GM12878 (cell line): ENCODE measurements at regions not wholly inside any gene's neighbourhood (a gene's known extent, or its start where the extent isn't known, plus 50 kb on each side); places are given as distances from the start of the nearest gene placed in this dataset.

Source experiments
- ATAC-seq: fragments of 200-7000 bp; cut with Tn5 transposase; 3 replicates; pipeline ENCODE4 v1.9.1; 2020; ENCODE audit warnings: mild to moderate bottlenecking, moderate library complexity
- BruUV-seq: library from RNA; stranded (reverse); fragments of 400-500 nt; replicated peaks from 2 replicates; lab custom pipeline; 2021; lab: Mats Ljungman, UMichigan
- CTCF ChIA-PET: fragments of 300-600 bp; sonication (Branson Sonifier 250); formaldehyde crosslinking; extraction: SDS; loops from one replicate; lab custom pipeline; 2021; ENCODE audit warnings: inconsistent platforms; lab: Yijun Ruan, JAX
- POLR2A ChIA-PET: fragments of 350-600 bp; formaldehyde crosslinking; extraction: SDS; loops from one replicate; lab custom pipeline; 2021; ENCODE audit warnings: inconsistent platforms; lab: Charles Lee
- RAD21 ChIA-PET: fragments of 300-600 bp; sonication (Branson Sonifier 250); formaldehyde crosslinking; loops from one replicate; lab custom pipeline; 2023; ENCODE audit warnings: antibody characterized with exemption; ENCODE audit not compliant: unreplicated experiment; lab: Charles Lee
- SMC1A ChIA-PET: fragments of 300-600 bp; sonication (Branson Sonifier 250); formaldehyde crosslinking; loops from one replicate; lab custom pipeline; 2023; ENCODE audit not compliant: unreplicated experiment, uncharacterized antibody; lab: Charles Lee
- DNase-seq: peaks from one replicate; pipeline ENCODE4 v3.0.0-alpha.2; 2011; ENCODE audit warnings: low read depth, low spot score
- FAIRE-seq: peaks from 3 replicates; lab custom pipeline; 2011; peaks lifted over from hg19 to GRCh38; lab: Jason Lieb, UNC
- H2AFZ ChIP-seq: 2 replicates; pipeline ENCODE4 v1.6.0; 2011; ENCODE audit warnings: low read depth, low read length, control low read depth; ENCODE audit not compliant: control insufficient read depth
- H3K27ac ChIP-seq: 2 replicates; pipeline ENCODE4 v1.5.1; 2011; ENCODE audit warnings: control low read depth; ENCODE audit not compliant: control insufficient read depth, insufficient read depth
- H3K27me3 ChIP-seq, 2 experiments: replicated peaks in 1 of 2; 2 replicates each; pipeline versions ENCODE4 v1.6.0 to v1.6.1; 2011; ENCODE audit warnings: low read length in 1 of 2; ENCODE audit not compliant: control insufficient read depth in 2 of 2, insufficient read depth in 2 of 2
- H3K36me3 ChIP-seq, 2 experiments: 2 replicates each; pipeline ENCODE4 v1.5.1; 2011; ENCODE audit warnings: low read length in 1 of 2; ENCODE audit not compliant: control insufficient read depth in 2 of 2, insufficient read depth in 2 of 2
- H3K4me1 ChIP-seq: 2 replicates; pipeline ENCODE4 v1.6.1; 2011; ENCODE audit warnings: mild to moderate bottlenecking, low read length, moderate library complexity, mixed read lengths; ENCODE audit not compliant: control insufficient read depth, insufficient read depth
- H3K4me2 ChIP-seq: 2 replicates; pipeline ENCODE4 v1.6.0; 2011; ENCODE audit warnings: control low read depth; ENCODE audit not compliant: control insufficient read depth, insufficient read depth
- H3K4me3 ChIP-seq: fragments of 200-600 bp; sonication (generic); 2 replicates; pipeline ENCODE4 v1.5.1; 2016
- H3K79me2 ChIP-seq: 2 replicates; pipeline ENCODE4 v1.6.0; 2011; ENCODE audit warnings: low read length; ENCODE audit not compliant: control insufficient read depth, insufficient read depth
- H3K9ac ChIP-seq: 2 replicates; pipeline ENCODE4 v1.8.0; 2011; ENCODE audit warnings: low read length, control low read depth, mixed read lengths; ENCODE audit not compliant: control insufficient read depth, insufficient read depth
- H3K9me3 ChIP-seq: replicated peaks from 3 replicates; pipeline ENCODE4 v1.5.1; 2011; ENCODE audit warnings: mild to moderate bottlenecking, low read length; ENCODE audit not compliant: control insufficient read depth, insufficient read depth
- H4K20me1 ChIP-seq: 2 replicates; pipeline ENCODE4 v1.6.0; 2011; ENCODE audit not compliant: control insufficient read depth, insufficient read depth
- ASH2L ChIP-seq: fragments of 300-600, 200-600 bp; sonication (generic); IDR thresholded peaks from 2 replicates; pipeline ENCODE4 v1.6.1; 2017; ENCODE audit warnings: low read depth, mild to moderate bottlenecking, borderline replicate concordance
- HDGF ChIP-seq: fragments of 450-650 bp; IDR thresholded peaks from 2 replicates; pipeline ENCODE4 v1.6.1; 2016; ENCODE audit warnings: antibody characterized with exemption
- MEF2B ChIP-seq: fragments of 450-650 bp; IDR thresholded peaks from 2 replicates; pipeline ENCODE4 v1.6.1; 2018; ENCODE audit warnings: mild to moderate bottlenecking, moderate library complexity; ENCODE audit not compliant: partially characterized antibody, poor library complexity, severe bottlenecking
- MTA2 ChIP-seq: fragments of 450-650 bp; IDR thresholded peaks from 2 replicates; pipeline ENCODE4 v1.6.1; 2016; ENCODE audit warnings: low read depth, mild to moderate bottlenecking, moderate library complexity
- NFYB ChIP-seq: IDR thresholded peaks from 2 replicates; pipeline ENCODE4 v1.6.1; 2011; ENCODE audit warnings: low read depth, mild to moderate bottlenecking, low read length, improper control_type of control experiment, moderate library complexity; ENCODE audit not compliant: insufficient read depth
- NR2C1 ChIP-seq: fragments of 450-650 bp; IDR thresholded peaks from 2 replicates; pipeline ENCODE4 v1.6.1; 2017; ENCODE audit warnings: antibody characterized with exemption, mild to moderate bottlenecking, moderate library complexity
- RAD21 ChIP-seq: IDR thresholded peaks from 2 replicates; pipeline ENCODE4 v1.6.1; 2011; ENCODE audit warnings: mild to moderate bottlenecking, low read depth, low read length, moderate library complexity; ENCODE audit not compliant: insufficient read depth
- RELA ChIP-seq: fragments of 450-650 bp; IDR thresholded peaks from 2 replicates; pipeline ENCODE4 v1.8.0; 2014; ENCODE audit warnings: borderline replicate concordance; ENCODE audit not compliant: partially characterized antibody
- SREBF1 ChIP-seq: IDR thresholded peaks from 2 replicates; pipeline ENCODE4 v1.6.1; 2012; ENCODE audit warnings: mild to moderate bottlenecking, low read length
- SRF ChIP-seq, 2 experiments: IDR thresholded peaks; 2 replicates each; pipeline ENCODE4 v1.6.1; 2011; ENCODE audit warnings: low read depth in 2 of 2, low read length in 2 of 2, mild to moderate bottlenecking in 1 of 2, moderate library complexity in 1 of 2
- TCF12 ChIP-seq: IDR thresholded peaks from 2 replicates; pipeline ENCODE4 v1.6.1; 2011; ENCODE audit warnings: low read depth, mild to moderate bottlenecking, low read length
- ZNF207 ChIP-seq: fragments of 450-650 bp; IDR thresholded peaks from 2 replicates; pipeline ENCODE4 v1.6.1; 2014; ENCODE audit warnings: antibody characterized with exemption, mild to moderate bottlenecking, borderline replicate concordance
- ZNF622 ChIP-seq: fragments of 450-650 bp; IDR thresholded peaks from 2 replicates; pipeline ENCODE4 v1.6.1; 2017; ENCODE audit warnings: mild to moderate bottlenecking, inconsistent platforms
- WGBS: methylation state at CpG from one replicate; pipeline ENCODE4 v1.1.6; 2016; ENCODE audit warnings: low lambda C conversion rate; ENCODE audit not compliant: insufficient replicate concordance, insufficient coverage; ENCODE audit errors: missing lambda C conversion rate; 5-methylcytosine and 5-hydroxymethylcytosine counted together
- in situ Hi-C: fragments of 300-500 bp; cut with MboI; formaldehyde crosslinking; loops from 9 replicates; pipeline ENCODE4 v1.14.3; 2018; ENCODE audit warnings: mixed read lengths
- intact Hi-C: fragments of 100-400 bp; cut with micrococcal nuclease; formaldehyde crosslinking; loops from one replicate; pipeline ENCODE4 v1.14.2; 2022; ENCODE audit not compliant: unreplicated experiment
- TF ChIP-seq, protein P1 (sequence below): fragments of 450-650 bp; IDR thresholded peaks from 2 replicates; pipeline ENCODE4 v1.6.1; 2018; ENCODE audit warnings: mild to moderate bottlenecking, low read depth, moderate library complexity; ENCODE audit not compliant: partially characterized antibody
- TF ChIP-seq, protein P2 (sequence below): fragments of 450-650 bp; IDR thresholded peaks from 2 replicates; pipeline ENCODE4 v1.6.1; 2017; ENCODE audit warnings: mild to moderate bottlenecking

DNA sequence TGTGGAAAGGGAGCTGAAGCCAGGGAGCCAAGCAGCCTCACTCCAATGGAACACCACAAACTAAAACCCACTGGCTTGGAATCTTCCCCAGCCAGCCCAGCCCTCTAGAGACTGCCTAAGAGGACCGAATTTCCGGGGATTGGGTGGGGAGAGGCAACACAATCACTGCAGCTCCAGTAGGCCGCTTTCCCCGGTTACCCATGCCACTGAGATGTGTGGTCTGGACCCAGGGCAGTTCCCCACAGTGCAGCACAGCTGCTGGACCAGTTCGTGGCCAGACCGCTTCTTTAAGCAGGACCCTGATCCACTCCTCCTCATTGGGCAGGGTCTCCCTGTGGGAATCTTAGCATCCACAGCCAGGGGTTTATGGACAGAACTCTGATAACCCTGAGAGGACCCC is 91.9 kb upstream of the PAGE3 start:
- no peaks in the 10 kb centered on the region for H3K79me2 ChIP-seq
- ChIA-PET POLR2A (interaction anchor here (0.5 kb wide), 1 partner anchor 461 kb away, joined by 4 read pairs; no protein-coding TSS in a partner anchor), CTCF (no interaction called here)
- no peaks in the 10 kb centered on the region for H3K4me1 ChIP-seq
- no peaks in the 10 kb centered on the region for H3K36me3 ChIP-seq
- no peak overlapping the region for H3K4me2 ChIP-seq
- H4K20me1 ChIP-seq = no peaks in the 10 kb centered on the region
- no peaks in the 10 kb centered on the region for H3K9me3 ChIP-seq
- ATAC-seq (no peak), DNase-seq (no peak)
- no peak overlapping the region for H3K9ac ChIP-seq
- no TSS peak for BruUV-seq
- no peak overlapping the region for H2AFZ ChIP-seq
- intact Hi-C loops = no loop called here
- TF ChIP-seq, protein P1, sequence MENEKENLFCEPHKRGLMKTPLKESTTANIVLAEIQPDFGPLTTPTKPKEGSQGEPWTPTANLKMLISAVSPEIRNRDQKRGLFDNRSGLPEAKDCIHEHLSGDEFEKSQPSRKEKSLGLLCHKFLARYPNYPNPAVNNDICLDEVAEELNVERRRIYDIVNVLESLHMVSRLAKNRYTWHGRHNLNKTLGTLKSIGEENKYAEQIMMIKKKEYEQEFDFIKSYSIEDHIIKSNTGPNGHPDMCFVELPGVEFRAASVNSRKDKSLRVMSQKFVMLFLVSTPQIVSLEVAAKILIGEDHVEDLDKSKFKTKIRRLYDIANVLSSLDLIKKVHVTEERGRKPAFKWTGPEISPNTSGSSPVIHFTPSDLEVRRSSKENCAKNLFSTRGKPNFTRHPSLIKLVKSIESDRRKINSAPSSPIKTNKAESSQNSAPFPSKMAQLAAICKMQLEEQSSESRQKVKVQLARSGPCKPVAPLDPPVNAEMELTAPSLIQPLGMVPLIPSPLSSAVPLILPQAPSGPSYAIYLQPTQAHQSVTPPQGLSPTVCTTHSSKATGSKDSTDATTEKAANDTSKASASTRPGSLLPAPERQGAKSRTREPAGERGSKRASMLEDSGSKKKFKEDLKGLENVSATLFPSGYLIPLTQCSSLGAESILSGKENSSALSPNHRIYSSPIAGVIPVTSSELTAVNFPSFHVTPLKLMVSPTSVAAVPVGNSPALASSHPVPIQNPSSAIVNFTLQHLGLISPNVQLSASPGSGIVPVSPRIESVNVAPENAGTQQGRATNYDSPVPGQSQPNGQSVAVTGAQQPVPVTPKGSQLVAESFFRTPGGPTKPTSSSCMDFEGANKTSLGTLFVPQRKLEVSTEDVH = no peak
- no peak for TF ChIP-seq SRF (IDR thresholded peaks at IDR 0.05; ENCODE audit: low read depth in 2 of 2, low read length in 2 of 2)
- TF ChIP-seq MEF2B = no peak
- TF ChIP-seq NFYB = no peak
- TF ChIP-seq, all 136 proteins: peak for 0
- ChIA-PET SMC1A (no interaction called here), RAD21 (no interaction called here)
- Histone ChIP-seq H3K27ac (no peak overlapping the region), H3K27me3 (no peaks in the 10 kb centered on the region), H3K4me3 (no peak overlapping the region)
- no peak for FAIRE-seq
- WGBS = 12% methylated on average over 6 of the region's 6 CpGs
- in situ Hi-C loops = no loop called here

DNA sequence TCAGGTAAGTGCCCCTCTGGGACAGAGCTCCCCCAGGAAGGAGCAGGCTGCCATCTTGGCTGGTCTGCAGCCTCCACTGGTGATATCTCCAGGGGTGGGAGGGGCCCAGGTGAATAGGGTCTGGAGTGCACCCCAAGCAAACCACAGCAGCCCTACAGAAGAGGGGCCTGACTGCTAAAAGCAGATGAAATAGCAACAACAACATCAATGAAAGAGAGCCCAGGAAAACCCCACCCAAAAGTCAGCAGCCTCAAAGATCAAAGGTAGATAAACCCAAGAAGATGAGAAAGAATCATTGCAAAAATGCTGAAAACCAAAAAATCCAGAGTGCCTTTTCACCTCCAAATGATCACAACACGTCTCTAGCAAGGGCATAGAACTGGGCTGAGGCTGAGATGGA is 92.5 kb upstream of the PAGE3 start:
- intact Hi-C loops = no loop called here
- FAIRE-seq = no peak
- TF ChIP-seq NR2C1 (no peak), ZNF622 (no peak), SREBF1 (no peak), HDGF (no peak), MTA2 (no peak), TCF12 (no peak), RAD21 (no peak), RELA (no peak), ZNF207 (no peak), ASH2L (no peak)
- TF ChIP-seq, protein P2, sequence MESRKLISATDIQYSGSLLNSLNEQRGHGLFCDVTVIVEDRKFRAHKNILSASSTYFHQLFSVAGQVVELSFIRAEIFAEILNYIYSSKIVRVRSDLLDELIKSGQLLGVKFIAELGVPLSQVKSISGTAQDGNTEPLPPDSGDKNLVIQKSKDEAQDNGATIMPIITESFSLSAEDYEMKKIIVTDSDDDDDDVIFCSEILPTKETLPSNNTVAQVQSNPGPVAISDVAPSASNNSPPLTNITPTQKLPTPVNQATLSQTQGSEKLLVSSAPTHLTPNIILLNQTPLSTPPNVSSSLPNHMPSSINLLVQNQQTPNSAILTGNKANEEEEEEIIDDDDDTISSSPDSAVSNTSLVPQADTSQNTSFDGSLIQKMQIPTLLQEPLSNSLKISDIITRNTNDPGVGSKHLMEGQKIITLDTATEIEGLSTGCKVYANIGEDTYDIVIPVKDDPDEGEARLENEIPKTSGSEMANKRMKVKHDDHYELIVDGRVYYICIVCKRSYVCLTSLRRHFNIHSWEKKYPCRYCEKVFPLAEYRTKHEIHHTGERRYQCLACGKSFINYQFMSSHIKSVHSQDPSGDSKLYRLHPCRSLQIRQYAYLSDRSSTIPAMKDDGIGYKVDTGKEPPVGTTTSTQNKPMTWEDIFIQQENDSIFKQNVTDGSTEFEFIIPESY = no peak

More for the DNA sequence above, 92.5 kb upstream of the PAGE3 start:
- in situ Hi-C loops = no loop called here
- Histone ChIP-seq H2AFZ (no peak overlapping the region), H3K27ac (no peak overlapping the region), H4K20me1 (no peaks in the 10 kb centered on the region), H3K79me2 (no peaks in the 10 kb centered on the region), H3K36me3 (no peaks in the 10 kb centered on the region), H3K4me2 (no peak overlapping the region), H3K9me3 (no peaks in the 10 kb centered on the region), H3K27me3 (no peaks in the 10 kb centered on the region), H3K4me1 (no peaks in the 10 kb centered on the region), H3K9ac (no peak overlapping the region), H3K4me3 (no peak overlapping the region)
- ATAC-seq = no peak
- ChIA-PET SMC1A (no interaction called here), CTCF (no interaction called here), POLR2A (interaction anchor here (0.5 kb wide), 1 partner anchor 460 kb away, joined by 4 read pairs; no protein-coding TSS in a partner anchor), RAD21 (no interaction called here)
- 4% methylated on average over 1 of the region's 1 CpG for WGBS
- DNase-seq = no peak
- no TSS peak for BruUV-seq
